ENCODE measurements at regions not wholly inside any gene's neighbourhood (a gene's known extent, or its start where the extent isn't known, plus 50 kb on each side); places are given as distances from the start of the nearest gene placed in this dataset.

DNA sequence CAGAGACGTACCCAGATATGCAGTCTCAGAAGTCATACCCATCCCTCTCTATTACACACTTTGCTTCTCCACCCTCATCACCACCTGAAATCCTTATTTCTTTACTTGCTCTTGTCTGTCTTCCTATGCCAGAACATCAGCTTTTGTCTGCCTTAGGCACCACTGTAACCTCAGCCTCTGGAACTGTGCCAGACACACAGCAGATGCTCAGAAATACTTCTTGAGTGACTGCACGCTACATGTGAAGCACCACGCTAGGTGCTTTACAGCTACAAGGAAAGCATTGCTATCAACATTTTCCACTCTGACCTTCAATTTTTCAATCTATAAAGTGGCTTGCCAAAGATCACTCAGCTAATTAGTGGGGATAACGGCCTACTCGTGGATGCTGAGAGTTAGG lies 226.8 kb downstream of the CHD9NB start:
- H3K9ac ChIP-seq (ENCODE audit: insufficient read depth in 1 of 2, low read length in 2 of 2): no peak overlapping the region
- peaks cover 0 to 3% (median 0%) of the 10 kb centered on the region in 4 donors for H3K9me3 ChIP-seq (ENCODE audit: control insufficient read depth in 4 of 4, insufficient read depth in 3 of 4, low read length in 3 of 4)
- H3K27me3 ChIP-seq (ENCODE audit: control insufficient read depth in 3 of 3, insufficient read depth in 3 of 3, low read length in 2 of 3): no peaks in the 10 kb centered on the region
- peaks cover 0 to 30% (median 4%) of the 10 kb centered on the region in 5 donors for H3K4me1 ChIP-seq (ENCODE audit: control insufficient read depth in 5 of 5, insufficient read depth in 5 of 5, low read length in 5 of 5)
- no peak overlapping the region for H3K27ac ChIP-seq (ENCODE audit: low read depth in 1 of 2, low read length in 1 of 2)
- TF ChIP-seq, protein P1, sequence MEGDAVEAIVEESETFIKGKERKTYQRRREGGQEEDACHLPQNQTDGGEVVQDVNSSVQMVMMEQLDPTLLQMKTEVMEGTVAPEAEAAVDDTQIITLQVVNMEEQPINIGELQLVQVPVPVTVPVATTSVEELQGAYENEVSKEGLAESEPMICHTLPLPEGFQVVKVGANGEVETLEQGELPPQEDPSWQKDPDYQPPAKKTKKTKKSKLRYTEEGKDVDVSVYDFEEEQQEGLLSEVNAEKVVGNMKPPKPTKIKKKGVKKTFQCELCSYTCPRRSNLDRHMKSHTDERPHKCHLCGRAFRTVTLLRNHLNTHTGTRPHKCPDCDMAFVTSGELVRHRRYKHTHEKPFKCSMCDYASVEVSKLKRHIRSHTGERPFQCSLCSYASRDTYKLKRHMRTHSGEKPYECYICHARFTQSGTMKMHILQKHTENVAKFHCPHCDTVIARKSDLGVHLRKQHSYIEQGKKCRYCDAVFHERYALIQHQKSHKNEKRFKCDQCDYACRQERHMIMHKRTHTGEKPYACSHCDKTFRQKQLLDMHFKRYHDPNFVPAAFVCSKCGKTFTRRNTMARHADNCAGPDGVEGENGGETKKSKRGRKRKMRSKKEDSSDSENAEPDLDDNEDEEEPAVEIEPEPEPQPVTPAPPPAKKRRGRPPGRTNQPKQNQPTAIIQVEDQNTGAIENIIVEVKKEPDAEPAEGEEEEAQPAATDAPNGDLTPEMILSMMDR (IDR thresholded peaks at IDR 0.05; ENCODE audit: control extremely low read depth, extremely low read depth): no peak
- ATAC-seq (ENCODE audit: insufficient read depth, low FRiP score) (no peak), DNase-seq (peak; percentile 49 to 63 (median 51))
- no peaks in the 10 kb centered on the region for H3K36me3 ChIP-seq (ENCODE audit: control insufficient read depth in 4 of 4, insufficient read depth in 4 of 4, low read length in 4 of 4)
- WGBS, 2 donors: 81 to 82% methylated on average over 5 of the region's 5 CpGs
- H3K4me3 ChIP-seq: no peak overlapping the region

DNA sequence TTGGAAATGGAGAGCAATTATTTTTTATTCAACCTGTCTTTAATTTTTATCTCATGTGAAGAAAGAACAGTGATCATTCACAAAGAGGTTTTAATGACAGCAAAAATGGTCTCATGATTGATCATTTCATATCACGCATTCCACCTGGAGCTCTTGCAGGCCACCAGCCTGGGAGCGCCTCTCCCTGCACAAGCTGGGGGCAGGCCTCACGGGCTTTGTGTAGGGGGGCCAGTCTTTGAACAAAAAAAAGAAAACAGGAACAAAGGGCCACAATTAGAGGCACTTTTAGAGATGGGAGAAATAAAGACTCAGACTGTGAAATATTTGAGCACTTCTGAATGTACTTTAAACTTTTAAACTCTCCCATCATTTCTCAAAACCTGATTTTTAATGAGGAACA lies 232.9 kb downstream of the CHD9NB start:
- WGBS, 2 donors: 58 to 64% methylated on average over 3 of the region's 3 CpGs
- no peaks in the 10 kb centered on the region for H3K9me3 ChIP-seq (ENCODE audit: control insufficient read depth in 4 of 4, insufficient read depth in 3 of 4, low read length in 3 of 4)
- ATAC-seq (ENCODE audit: insufficient read depth, low FRiP score): no peak
- TF ChIP-seq, protein P1 (IDR thresholded peaks at IDR 0.05; ENCODE audit: control extremely low read depth, extremely low read depth): no peak
- no peaks in the 10 kb centered on the region for H3K27me3 ChIP-seq (ENCODE audit: control insufficient read depth in 3 of 3, insufficient read depth in 3 of 3, low read length in 2 of 3)
- no peak overlapping the region for H3K4me3 ChIP-seq
- no peak overlapping the region for H3K9ac ChIP-seq (ENCODE audit: insufficient read depth in 1 of 2, low read length in 2 of 2)
- no peak overlapping the region for H3K27ac ChIP-seq (ENCODE audit: low read depth in 1 of 2, low read length in 1 of 2)
- H3K36me3 ChIP-seq (ENCODE audit: control insufficient read depth in 4 of 4, insufficient read depth in 4 of 4, low read length in 4 of 4): no peaks in the 10 kb centered on the region
- peaks cover 0 to 49% (median 0%) of the 10 kb centered on the region in 5 donors for H3K4me1 ChIP-seq (ENCODE audit: control insufficient read depth in 5 of 5, insufficient read depth in 5 of 5, low read length in 5 of 5)
- DNase-seq: no peak

DNA sequence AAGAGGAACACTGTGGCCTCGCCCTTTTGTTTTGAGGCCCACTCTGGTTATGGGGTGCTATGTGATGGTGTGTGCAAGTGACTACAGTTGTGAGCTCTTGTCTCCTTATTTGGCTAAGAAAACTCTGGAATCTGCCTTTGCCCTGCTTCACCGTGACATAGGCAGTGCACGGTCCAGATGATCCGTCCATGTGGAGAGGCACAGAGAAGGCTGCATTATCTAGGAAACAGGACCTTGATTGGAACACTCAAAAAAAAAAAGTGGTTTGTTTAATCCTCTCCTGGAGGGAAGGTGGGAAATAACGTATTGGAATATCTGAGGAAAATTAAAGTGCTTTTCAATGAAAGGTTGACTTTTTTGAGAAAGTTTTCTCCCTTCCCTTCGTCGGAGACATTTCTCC lies 233.3 kb downstream of the CHD9NB start:
- Histone ChIP-seq H3K36me3 (ENCODE audit: control insufficient read depth in 4 of 4, insufficient read depth in 4 of 4, low read length in 4 of 4) (no peaks in the 10 kb centered on the region), H3K27me3 (ENCODE audit: control insufficient read depth in 3 of 3, insufficient read depth in 3 of 3, low read length in 2 of 3) (no peaks in the 10 kb centered on the region), H3K27ac (ENCODE audit: low read depth in 1 of 2, low read length in 1 of 2) (no peak overlapping the region), H3K4me1 (ENCODE audit: control insufficient read depth in 5 of 5, insufficient read depth in 5 of 5, low read length in 5 of 5) (peaks cover 0 to 49% (median 0%) of the 10 kb centered on the region in 5 donors), H3K4me3 (no peak overlapping the region), H3K9me3 (ENCODE audit: control insufficient read depth in 4 of 4, insufficient read depth in 3 of 4, low read length in 3 of 4) (no peaks in the 10 kb centered on the region), H3K9ac (ENCODE audit: insufficient read depth in 1 of 2, low read length in 2 of 2) (no peak overlapping the region)
- peak in 1 of 3 donors; percentile 16 for DNase-seq
- WGBS, 2 donors: 80 to 84% methylated on average over 7 of the region's 7 CpGs
- TF ChIP-seq, protein P1 (IDR thresholded peaks at IDR 0.05; ENCODE audit: control extremely low read depth, extremely low read depth): no peak
- no peak for ATAC-seq (ENCODE audit: insufficient read depth, low FRiP score)

DNA sequence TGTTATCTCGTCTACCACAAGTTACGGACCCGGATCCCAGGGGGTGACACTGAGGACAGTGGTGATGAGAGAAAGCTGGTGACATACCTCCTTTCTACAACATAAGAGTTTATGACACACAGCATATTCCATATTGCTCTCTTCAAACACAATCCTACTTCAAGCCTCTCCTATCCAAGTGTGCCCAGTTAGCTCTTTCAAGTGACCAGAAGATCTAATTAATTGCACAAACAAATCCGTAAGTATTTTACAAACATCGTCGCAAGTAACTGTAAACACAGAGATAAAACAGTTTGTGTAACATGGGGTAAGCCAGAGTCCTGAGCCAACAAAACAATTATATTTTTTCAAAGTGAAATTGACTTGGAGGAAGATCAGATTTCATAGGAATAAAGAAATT lies 235.0 kb downstream of the CHD9NB start:
- H3K27ac ChIP-seq (ENCODE audit: low read depth in 1 of 2, low read length in 1 of 2): no peak overlapping the region
- 42 to 56% methylated on average over 6 of the region's 6 CpGs for WGBS, 2 donors
- H3K27me3 ChIP-seq (ENCODE audit: control insufficient read depth in 3 of 3, insufficient read depth in 3 of 3, low read length in 2 of 3): no peaks in the 10 kb centered on the region
- H3K9me3 ChIP-seq (ENCODE audit: control insufficient read depth in 4 of 4, insufficient read depth in 3 of 4, low read length in 3 of 4): no peaks in the 10 kb centered on the region
- peaks cover 0 to 40% (median 0%) of the 10 kb centered on the region in 5 donors for H3K4me1 ChIP-seq (ENCODE audit: control insufficient read depth in 5 of 5, insufficient read depth in 5 of 5, low read length in 5 of 5)
- no peak for ATAC-seq (ENCODE audit: insufficient read depth, low FRiP score)
- no peak overlapping the region for H3K9ac ChIP-seq (ENCODE audit: insufficient read depth in 1 of 2, low read length in 2 of 2)
- TF ChIP-seq, protein P1 (IDR thresholded peaks at IDR 0.05; ENCODE audit: control extremely low read depth, extremely low read depth): no peak
- DNase-seq: peak; percentile 44 to 87 (median 83)
- no peaks in the 10 kb centered on the region for H3K36me3 ChIP-seq (ENCODE audit: control insufficient read depth in 4 of 4, insufficient read depth in 4 of 4, low read length in 4 of 4)
- H3K4me3 ChIP-seq: no peak overlapping the region
